Transverse colon (tissue), 4 donors: ENCODE measurements at regions not wholly inside any gene's neighbourhood (a gene's known extent, or its start where the extent isn't known, plus 50 kb on each side); places are given as distances from the start of the nearest gene placed in this dataset.

Experiments
- DNase-seq: peaks from one replicate; pipeline ENCODE4 v3.0.0-alpha.2; 2019
- H3K27ac ChIP-seq, 4 donors: fragments of 200-600 bp; sonication (generic); 2 replicates each; pipeline ENCODE4 v1.5.1; 2016 to 2018; ENCODE audit warnings: inconsistent platforms in 4 of 4
- H3K27me3 ChIP-seq: fragments of 200-600 bp; sonication (generic); 2 replicates; pipeline ENCODE4 v1.5.1; 2017; ENCODE audit warnings: inconsistent platforms
- H3K36me3 ChIP-seq, 4 donors: fragments of 200-600 bp; sonication (generic); 2 replicates each; pipeline ENCODE4 v1.5.1; 2017 to 2019; ENCODE audit warnings: inconsistent platforms in 4 of 4
- H3K4me1 ChIP-seq, 4 donors: fragments of 200-600 bp; sonication (generic); 2 replicates each; pipeline ENCODE4 v1.5.1; 2017 to 2020; ENCODE audit warnings: inconsistent platforms in 4 of 4
- H3K4me3 ChIP-seq, 4 donors: fragments of 200-600 bp; sonication (generic); 1 replicate in 1 of 4; 2 replicates in 3 of 4; pipeline versions ENCODE4 v1.5.1 to v1.6.1; 2017 to 2019; ENCODE audit warnings: inconsistent platforms in 4 of 4
- H3K9me3 ChIP-seq, 2 donors: fragments of 200-600 bp; sonication (generic); 2 replicates each; pipeline ENCODE4 v1.5.1; 2017 to 2019; ENCODE audit warnings: inconsistent platforms in 2 of 2
- CTCF ChIP-seq, 5 experiments: fragments of 200-600 bp in 3 of 5; fragments of 450-650 bp in 2 of 5; sonication (generic) in 3 of 5; IDR thresholded peaks; 1 replicate in 2 of 5; 2 replicates in 3 of 5; pipeline ENCODE4 v1.5.1; 2016 to 2017; ENCODE audit warnings: antibody characterized with exemption in 5 of 5, inconsistent platforms in 3 of 5, mild to moderate bottlenecking in 2 of 5, moderate library complexity in 1 of 5
- EP300 ChIP-seq: sonication (generic); formaldehyde crosslinking; IDR thresholded peaks from one replicate; pipeline ENCODE4 v1.6.1; 2017; ENCODE audit warnings: antibody characterized with exemption, low read depth
- POLR2A ChIP-seq: fragments of 450-650 bp; IDR thresholded peaks from one replicate; pipeline ENCODE4 v1.6.1; 2016; ENCODE audit warnings: antibody characterized with exemption, mild to moderate bottlenecking, moderate library complexity
- POLR2AphosphoS5 ChIP-seq, 3 donors: sonication (generic); formaldehyde crosslinking; IDR thresholded peaks; one replicate each; pipeline ENCODE4 v1.6.1; 2016; ENCODE audit warnings: antibody characterized with exemption in 3 of 3
- WGBS, 2 donors: methylation state at CpG; one replicate each; pipeline ENCODE4 v1.1.5; 2018; ENCODE audit warnings: low coverage in 1 of 2; 5-methylcytosine and 5-hydroxymethylcytosine counted together
- in situ Hi-C, 4 donors: fragments of 200-750 bp; cut with MboI; loops; one replicate each; pipeline versions ENCODE4 v1.15.0 to v1.15.1; 2017; ENCODE audit warnings: low sequenced_read_pairs in 3 of 4, low pct_ligation_motif_present in 1 of 4, low pct_unique_long_range_greater_than_20kb in 1 of 4
- intact Hi-C: fragments of 100-400 bp; cut with DNase I; formaldehyde crosslinking; loops from one replicate; pipeline ENCODE4 v1.15.1; 2023; ENCODE audit warnings: low total_unique reads

GRCh38 chr15:53305554-53305953 lies 453.9 kb downstream of the WDR72 start:
- Histone ChIP-seq H3K9me3 (no peaks in the 10 kb centered on the region), H3K4me3 (no peak overlapping the region), H3K4me1 (no peaks in the 10 kb centered on the region), H3K36me3 (no peaks in the 10 kb centered on the region), H3K27ac (no peak overlapping the region), H3K27me3 (no peaks in the 10 kb centered on the region)
- TF ChIP-seq EP300 (no peak), POLR2A (no peak), POLR2AphosphoS5 (IDR thresholded peaks at IDR 0.05) (no peak), CTCF (IDR thresholded peaks at IDR 0.05) (no peak)
- in situ Hi-C loops, result no loop called here
- WGBS, 2 donors, result 71 to 75% methylated on average over 2 of the region's 2 CpGs
- intact Hi-C loops, result no loop called here
- DNase-seq, result no peak

- no peak overlapping the region for H3K27ac ChIP-seq
- TF ChIP-seq EP300, result no peak
- TF ChIP-seq POLR2A, result no peak
- TF ChIP-seq POLR2AphosphoS5 (IDR thresholded peaks at IDR 0.05), result no peak
- TF ChIP-seq CTCF (IDR thresholded peaks at IDR 0.05), result no peak
- intact Hi-C loops, result no loop called here
- no peak for DNase-seq
- in situ Hi-C loops, result no loop called here
- 94% methylated on average over 1 of the region's 1 CpG; no CpG with 5 or more reads in 1 of the 2 donors for WGBS, 2 donors
- H3K36me3 ChIP-seq, result no peaks in the 10 kb centered on the region
- no peaks in the 10 kb centered on the region for H3K9me3 ChIP-seq
- H3K4me1 ChIP-seq, result no peaks in the 10 kb centered on the region
- H3K27me3 ChIP-seq, result no peaks in the 10 kb centered on the region
- no peak overlapping the region for H3K4me3 ChIP-seq
Measured at GRCh38 chr15:53305101-53305500, 454.4 kb downstream of the WDR72 start.

GRCh38 chr15:53297828-53298227 lies 461.6 kb downstream of the WDR72 start:
- WGBS, 2 donors, result 83 to 93% methylated on average over 2 to 4 of the region's 4 CpGs
- H3K9me3 ChIP-seq, result no peaks in the 10 kb centered on the region
- TF ChIP-seq POLR2A, result no peak
- no peak for TF ChIP-seq POLR2AphosphoS5 (IDR thresholded peaks at IDR 0.05)
- in situ Hi-C loops (no loop called here), intact Hi-C loops (no loop called here)
- H3K27me3 ChIP-seq, result no peaks in the 10 kb centered on the region
- no peak overlapping the region for H3K27ac ChIP-seq
- no peak for DNase-seq
- H3K4me3 ChIP-seq, result no peak overlapping the region
- no peaks in the 10 kb centered on the region for H3K36me3 ChIP-seq
- no peaks in the 10 kb centered on the region for H3K4me1 ChIP-seq

- Histone ChIP-seq H3K27ac (no peak overlapping the region), H3K9me3 (no peaks in the 10 kb centered on the region), H3K27me3 (no peaks in the 10 kb centered on the region), H3K4me3 (no peak overlapping the region), H3K36me3 (no peaks in the 10 kb centered on the region), H3K4me1 (no peaks in the 10 kb centered on the region)
- intact Hi-C loops, result no loop called here
- in situ Hi-C loops, result no loop called here
- 57 to 63% methylated on average over 2 to 4 of the region's 4 CpGs for WGBS, 2 donors
- DNase-seq, result no peak
- TF ChIP-seq EP300, result no peak
- no peak for TF ChIP-seq POLR2A
- no peak for TF ChIP-seq CTCF (IDR thresholded peaks at IDR 0.05)
- TF ChIP-seq POLR2AphosphoS5 (IDR thresholded peaks at IDR 0.05), result no peak
Measured at GRCh38 chr15:53296603-53297002, 462.9 kb downstream of the WDR72 start.

GRCh38 chr15:53295574-53295973 lies 463.9 kb downstream of the WDR72 start:
- Histone ChIP-seq H3K4me1 (no peaks in the 10 kb centered on the region), H3K9me3 (no peaks in the 10 kb centered on the region), H3K4me3 (no peak overlapping the region), H3K27ac (no peak overlapping the region), H3K27me3 (no peaks in the 10 kb centered on the region), H3K36me3 (no peaks in the 10 kb centered on the region)
- 84 to 86% methylated on average over 5 of the region's 5 CpGs for WGBS, 2 donors
- TF ChIP-seq EP300, result no peak
- TF ChIP-seq POLR2AphosphoS5 (IDR thresholded peaks at IDR 0.05), result no peak
- TF ChIP-seq CTCF (IDR thresholded peaks at IDR 0.05), result no peak
- TF ChIP-seq POLR2A, result no peak
- intact Hi-C loops (no loop called here), in situ Hi-C loops (no loop called here)
- DNase-seq, result no peak
